ENCODE measurements at regions not wholly inside any gene's neighbourhood (a gene's known extent, or its start where the extent isn't known, plus 50 kb on each side); places are given as distances from the start of the nearest gene placed in this dataset.
A peak's percentile ranks its signal among the peaks of the same experiment; 100 is the strongest.
"Not testable (repeated sequence)": the region's sequence is repeated elsewhere in the genome, so short reads cannot be mapped to it uniquely, and the experiment has no call there.

DNA sequence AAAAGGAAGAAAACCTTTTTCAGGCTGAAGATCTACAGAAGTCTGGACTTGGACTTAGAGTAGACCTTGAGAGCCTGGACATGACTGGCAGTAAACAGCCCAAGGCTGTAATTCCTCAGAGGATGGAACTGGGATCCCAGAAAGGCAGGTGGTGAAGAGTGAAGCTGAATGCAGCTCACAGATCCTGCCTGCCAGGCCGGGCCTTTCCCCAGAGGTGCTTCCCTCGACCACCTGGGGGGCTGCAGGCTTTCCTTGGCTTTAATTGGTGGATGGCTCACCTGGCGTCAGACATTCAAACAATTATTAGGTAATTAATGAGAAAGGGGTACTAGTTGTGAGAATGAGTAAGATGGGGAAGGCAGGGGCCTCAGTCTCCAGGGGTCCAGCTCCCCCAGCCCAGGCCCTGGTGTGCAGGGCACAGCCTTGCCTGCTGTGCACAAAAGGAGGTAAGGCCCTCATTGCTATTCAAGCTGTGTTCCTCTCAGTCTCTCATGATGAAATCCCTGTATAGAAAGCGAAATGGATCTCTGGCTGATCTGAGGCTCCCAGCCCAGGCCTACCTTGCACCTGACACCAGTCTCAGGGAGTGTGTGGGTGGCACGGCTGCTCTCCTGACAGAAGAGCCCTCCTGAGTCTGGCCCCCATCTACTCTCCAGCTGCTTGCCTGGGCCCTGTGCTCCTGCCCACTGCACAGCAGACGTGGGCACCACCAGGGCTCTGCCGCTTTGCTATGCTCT is 63.0 kb upstream of the TCL1A start:
- TF ChIP-seq, protein P1, sequence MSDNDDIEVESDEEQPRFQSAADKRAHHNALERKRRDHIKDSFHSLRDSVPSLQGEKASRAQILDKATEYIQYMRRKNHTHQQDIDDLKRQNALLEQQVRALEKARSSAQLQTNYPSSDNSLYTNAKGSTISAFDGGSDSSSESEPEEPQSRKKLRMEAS (IDR thresholded peaks at IDR 0.05; ENCODE audit: low read depth, low read length), result no peak
- TF ChIP-seq, protein P2, sequence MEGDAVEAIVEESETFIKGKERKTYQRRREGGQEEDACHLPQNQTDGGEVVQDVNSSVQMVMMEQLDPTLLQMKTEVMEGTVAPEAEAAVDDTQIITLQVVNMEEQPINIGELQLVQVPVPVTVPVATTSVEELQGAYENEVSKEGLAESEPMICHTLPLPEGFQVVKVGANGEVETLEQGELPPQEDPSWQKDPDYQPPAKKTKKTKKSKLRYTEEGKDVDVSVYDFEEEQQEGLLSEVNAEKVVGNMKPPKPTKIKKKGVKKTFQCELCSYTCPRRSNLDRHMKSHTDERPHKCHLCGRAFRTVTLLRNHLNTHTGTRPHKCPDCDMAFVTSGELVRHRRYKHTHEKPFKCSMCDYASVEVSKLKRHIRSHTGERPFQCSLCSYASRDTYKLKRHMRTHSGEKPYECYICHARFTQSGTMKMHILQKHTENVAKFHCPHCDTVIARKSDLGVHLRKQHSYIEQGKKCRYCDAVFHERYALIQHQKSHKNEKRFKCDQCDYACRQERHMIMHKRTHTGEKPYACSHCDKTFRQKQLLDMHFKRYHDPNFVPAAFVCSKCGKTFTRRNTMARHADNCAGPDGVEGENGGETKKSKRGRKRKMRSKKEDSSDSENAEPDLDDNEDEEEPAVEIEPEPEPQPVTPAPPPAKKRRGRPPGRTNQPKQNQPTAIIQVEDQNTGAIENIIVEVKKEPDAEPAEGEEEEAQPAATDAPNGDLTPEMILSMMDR (IDR thresholded peaks at IDR 0.05; ENCODE audit: low read depth, low read length), result no peak
- no peak for TF ChIP-seq POLR2A (IDR thresholded peaks at IDR 0.05; ENCODE audit: extremely low read depth, insufficient read length)
- DNase-seq (ENCODE audit: low read depth), result no peak

DNA sequence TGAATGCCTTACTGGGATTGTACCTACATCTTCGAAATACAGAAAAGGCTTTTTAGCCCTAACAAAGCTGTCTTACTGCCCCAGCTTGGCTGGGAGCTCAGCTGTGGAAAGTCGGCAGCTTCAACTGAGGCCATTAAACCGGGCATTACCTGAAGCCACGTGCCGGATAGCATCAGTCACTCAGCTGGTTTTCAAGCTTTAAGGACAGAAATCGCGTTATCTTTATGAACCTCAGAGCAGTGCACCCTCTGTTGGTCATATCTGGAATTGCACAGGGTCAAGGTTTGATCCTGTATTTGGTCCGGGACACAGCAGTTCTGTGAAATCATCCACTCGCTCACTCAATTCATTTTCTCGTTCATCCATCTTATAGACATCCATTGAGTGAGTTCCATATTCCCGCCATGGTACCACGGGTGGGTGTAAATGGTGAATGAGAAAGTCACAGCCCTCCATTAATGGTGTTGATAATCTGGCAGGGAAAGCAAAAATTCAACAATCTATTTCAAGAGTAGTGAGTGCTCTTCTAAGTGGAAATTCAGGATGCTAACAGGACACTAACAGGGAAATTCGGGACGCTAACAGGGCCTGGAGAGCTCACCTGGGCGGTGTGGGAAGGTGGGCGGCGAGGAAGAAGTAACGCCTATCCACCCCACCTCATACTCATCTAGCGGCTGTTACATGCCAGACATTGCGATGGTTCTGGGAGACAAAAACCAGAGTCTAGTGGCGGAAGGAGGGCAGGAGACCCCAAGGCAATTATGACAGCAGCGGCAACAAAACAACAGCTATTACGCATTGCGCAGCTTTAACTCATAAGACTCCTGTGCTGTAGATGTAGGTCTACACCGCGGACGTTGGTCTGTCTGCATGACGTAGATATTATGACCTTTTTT is 60.6 kb upstream of the TCL1A start:
- DNase-seq (ENCODE audit: low read depth), result peak; percentile 46
- no peak overlapping the region for H3K4me3 ChIP-seq (ENCODE audit: low read depth, low read length)
- TF ChIP-seq, protein P2 (IDR thresholded peaks at IDR 0.05; ENCODE audit: low read depth, low read length), result peak; percentile 83
- no peak for TF ChIP-seq MYC (IDR thresholded peaks at IDR 0.05; ENCODE audit: low read depth, low read length)
- TF ChIP-seq, protein P1 (IDR thresholded peaks at IDR 0.05; ENCODE audit: low read depth, low read length), result peak; percentile 62

More for the DNA sequence above, 63.0 kb upstream of the TCL1A start:
- H3K4me3 ChIP-seq (ENCODE audit: low read depth, low read length), result no peak overlapping the region

DNA sequence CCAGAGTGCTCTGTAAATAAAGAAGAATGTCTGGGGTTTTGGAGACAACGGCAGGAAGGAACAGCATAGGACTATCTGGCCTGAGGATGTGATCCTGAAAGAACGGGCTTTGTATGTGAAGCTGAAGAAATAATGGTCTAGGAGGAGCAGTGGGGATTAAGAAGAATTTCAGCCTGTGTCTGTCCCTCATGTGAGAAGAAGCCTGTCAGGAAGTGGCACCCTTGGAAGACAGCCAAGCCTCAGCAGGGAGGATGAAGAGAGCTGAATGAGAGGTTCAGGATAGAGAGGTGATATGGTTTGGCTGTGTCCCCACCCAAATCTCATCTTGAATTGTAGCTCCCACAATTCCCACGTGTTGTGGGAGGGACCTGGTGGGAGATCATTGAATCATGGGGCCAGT is 56.9 kb upstream of the TCL1A start:
- peak; percentile 2 for DNase-seq (ENCODE audit: low read depth)
- H3K4me3 ChIP-seq (ENCODE audit: low read depth, low read length), result no peak overlapping the region
- TF ChIP-seq, protein P1 (IDR thresholded peaks at IDR 0.05; ENCODE audit: low read depth, low read length), result no peak
- TF ChIP-seq, protein P2 (IDR thresholded peaks at IDR 0.05; ENCODE audit: low read depth, low read length), result no peak
- no peak for TF ChIP-seq MYC (IDR thresholded peaks at IDR 0.05; ENCODE audit: low read depth, low read length)
- no peak for TF ChIP-seq POLR2A (IDR thresholded peaks at IDR 0.05; ENCODE audit: extremely low read depth, insufficient read length)

DNA sequence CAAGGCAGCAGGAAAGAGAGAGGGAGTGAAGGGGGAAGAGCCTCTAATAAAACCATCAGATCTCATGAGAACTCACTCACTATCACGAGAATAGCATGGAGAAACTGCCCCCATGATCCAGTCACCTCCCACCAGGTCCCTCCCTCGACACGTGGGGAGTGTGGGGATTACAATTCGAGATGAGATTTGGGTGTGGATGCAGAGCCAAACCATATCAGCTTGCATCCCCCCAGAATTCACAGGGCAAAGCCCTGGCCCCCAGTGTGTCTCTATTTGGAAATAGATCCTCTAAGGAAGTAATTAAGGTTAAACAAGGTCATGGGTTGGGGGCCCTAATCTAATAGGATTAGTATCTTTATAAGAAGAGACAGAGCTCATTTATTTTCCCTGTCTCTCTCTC is 56.1 kb upstream of the TCL1A start:
- H3K4me3 ChIP-seq (ENCODE audit: low read depth, low read length), result no peak overlapping the region
- TF ChIP-seq MYC (IDR thresholded peaks at IDR 0.05; ENCODE audit: low read depth, low read length) (no peak), POLR2A (IDR thresholded peaks at IDR 0.05; ENCODE audit: extremely low read depth, insufficient read length) (no peak)
- TF ChIP-seq, protein P1 (IDR thresholded peaks at IDR 0.05; ENCODE audit: low read depth, low read length), result no peak
- TF ChIP-seq, protein P2 (IDR thresholded peaks at IDR 0.05; ENCODE audit: low read depth, low read length), result no peak
- no peak for DNase-seq (ENCODE audit: low read depth)

DNA sequence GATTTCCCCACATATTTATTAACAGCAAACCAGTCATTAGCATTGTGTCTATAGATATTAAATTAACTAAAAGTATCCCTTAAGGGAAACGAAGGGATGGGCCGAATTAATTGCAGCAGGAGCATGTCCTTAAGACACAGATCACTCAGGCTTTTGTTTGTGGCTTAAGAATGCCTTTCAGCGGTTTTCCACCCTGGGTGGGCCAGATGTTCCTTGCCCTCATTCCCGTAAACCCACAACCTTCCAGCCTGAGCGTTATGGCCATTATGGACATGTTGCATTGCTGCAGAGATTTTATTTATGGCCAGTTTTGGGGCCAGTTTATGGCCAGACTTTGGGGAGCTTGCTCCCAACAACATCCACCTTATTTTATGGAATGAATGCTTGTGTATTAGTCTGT is 55.5 kb upstream of the TCL1A start:
- not testable (repeated sequence) for DNase-seq (ENCODE audit: low read depth); H3K4me3 ChIP-seq (ENCODE audit: low read depth, low read length)

DNA sequence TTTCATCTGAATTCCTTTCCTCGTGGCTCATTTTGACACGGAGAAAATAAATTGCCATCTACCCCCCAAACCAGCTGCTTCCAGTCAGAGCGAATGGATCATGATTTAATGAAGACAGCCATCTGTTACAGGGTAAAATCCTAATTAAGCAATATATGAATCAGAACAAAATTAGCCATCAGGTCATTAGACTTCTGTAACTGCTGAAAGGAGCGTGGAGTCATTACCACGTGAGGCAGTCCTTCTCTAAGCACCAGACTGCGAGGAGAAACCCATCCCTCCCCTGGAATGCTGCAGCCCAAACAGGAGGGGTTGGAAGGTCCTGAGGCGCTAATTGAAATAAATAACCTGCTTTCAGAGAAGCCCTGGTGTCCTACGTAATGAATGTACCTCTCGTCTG is 51.1 kb upstream of the TCL1A start:
- TF ChIP-seq, protein P1 (IDR thresholded peaks at IDR 0.05; ENCODE audit: low read depth, low read length), result no peak
- TF ChIP-seq MYC (IDR thresholded peaks at IDR 0.05; ENCODE audit: low read depth, low read length) (no peak), POLR2A (IDR thresholded peaks at IDR 0.05; ENCODE audit: extremely low read depth, insufficient read length) (no peak)
- TF ChIP-seq, protein P2 (IDR thresholded peaks at IDR 0.05; ENCODE audit: low read depth, low read length), result no peak
- no peak for DNase-seq (ENCODE audit: low read depth)
- no peak overlapping the region for H3K4me3 ChIP-seq (ENCODE audit: low read depth, low read length)

Data from NB4 (cell line).